ENCODE measurements at regions not wholly inside any gene's neighbourhood (a gene's known extent, or its start where the extent isn't known, plus 50 kb on each side); places are given as distances from the start of the nearest gene placed in this dataset.

DNA sequence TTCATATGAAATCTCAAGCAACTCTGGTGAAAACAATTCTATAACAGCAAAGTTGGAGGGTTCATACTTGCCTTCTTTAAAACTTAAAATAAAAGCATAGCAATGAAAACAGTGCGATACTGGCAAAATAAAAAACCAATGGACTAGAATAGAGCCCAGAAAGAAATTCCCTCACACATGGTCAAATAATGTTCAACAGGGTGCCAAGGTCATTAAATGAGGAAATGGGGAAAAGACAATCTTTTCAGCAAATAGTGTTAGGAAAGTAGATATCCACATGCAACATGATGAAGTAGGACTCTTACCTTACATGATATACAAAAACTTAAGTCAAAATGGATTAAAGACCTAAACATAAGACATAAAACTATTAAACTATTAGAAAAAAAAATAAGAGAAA, 970.2 kb upstream of the AGA start:
- DNase-seq (ENCODE audit: low spot score): no peak

- DNase-seq (ENCODE audit: low spot score): no peak
Measured at GRCh38 chr4:178414042-178414441, 971.8 kb upstream of the AGA start.

- no peak for DNase-seq (ENCODE audit: low spot score)
Measured at GRCh38 chr4:178414881-178415446, 972.7 kb upstream of the AGA start.

DNA sequence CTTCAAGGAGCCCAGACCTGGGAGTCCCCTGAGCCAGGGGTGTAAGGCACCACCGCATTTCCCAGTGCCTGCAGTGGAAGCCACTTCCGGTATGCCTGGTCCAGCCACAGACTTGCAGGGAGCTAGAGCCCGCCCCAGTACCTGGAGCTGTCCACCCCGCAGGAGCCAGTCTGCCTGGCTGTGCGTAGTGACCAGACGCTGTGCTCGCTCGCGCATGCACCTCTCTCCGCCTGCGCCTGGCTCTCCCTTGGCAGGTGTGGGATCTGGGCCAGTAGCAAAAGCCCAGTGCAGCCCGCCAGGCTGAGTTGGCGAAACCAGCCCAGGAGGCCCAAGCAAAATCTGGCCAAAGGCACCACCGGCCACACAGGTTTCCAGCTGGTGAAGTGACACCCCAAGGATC, 973.7 kb upstream of the AGA start:
- no peak for DNase-seq (ENCODE audit: low spot score)

GRCh38 chr4:178423366-178423765, 981.1 kb upstream of the AGA start:
- no peak for DNase-seq (ENCODE audit: low spot score)

GRCh38 chr4:178426871-178427270, 984.6 kb upstream of the AGA start:
- no peak for DNase-seq (ENCODE audit: low spot score)

- no peak for DNase-seq (ENCODE audit: low spot score)
Measured at GRCh38 chr4:178427663-178428062, 985.4 kb upstream of the AGA start.

DNA sequence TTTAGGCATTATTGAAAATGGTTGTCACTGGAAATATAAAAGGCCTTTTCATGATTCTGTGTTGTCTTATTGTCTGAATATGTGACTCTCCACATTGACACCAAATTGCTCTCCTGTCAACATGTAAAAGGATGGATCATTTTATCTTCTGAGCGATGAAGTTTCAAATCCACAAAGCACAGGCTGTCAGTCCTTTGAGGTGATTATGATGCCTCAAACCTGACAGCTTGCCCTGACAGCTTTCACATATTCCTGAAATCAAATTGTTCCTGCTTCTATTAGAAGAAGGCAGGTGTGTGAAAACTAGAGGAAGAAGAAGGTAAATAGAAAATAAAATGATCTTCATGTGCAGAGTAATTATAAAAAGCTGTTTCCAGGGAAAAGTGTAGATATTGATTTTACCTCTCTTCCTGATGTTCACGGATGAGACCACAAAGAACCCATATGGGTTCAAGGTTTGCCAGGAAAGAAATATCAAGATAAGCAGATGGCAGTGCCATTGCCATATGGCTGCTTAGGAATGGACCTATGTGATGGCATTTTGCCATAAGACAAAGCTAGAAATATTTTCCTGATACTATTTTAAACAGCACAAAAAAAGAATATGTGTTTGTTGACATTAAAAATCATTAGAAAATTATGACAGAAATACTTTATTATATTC, 1006.3 kb upstream of the AGA start:
- no peak for DNase-seq (ENCODE audit: low spot score)

DNA sequence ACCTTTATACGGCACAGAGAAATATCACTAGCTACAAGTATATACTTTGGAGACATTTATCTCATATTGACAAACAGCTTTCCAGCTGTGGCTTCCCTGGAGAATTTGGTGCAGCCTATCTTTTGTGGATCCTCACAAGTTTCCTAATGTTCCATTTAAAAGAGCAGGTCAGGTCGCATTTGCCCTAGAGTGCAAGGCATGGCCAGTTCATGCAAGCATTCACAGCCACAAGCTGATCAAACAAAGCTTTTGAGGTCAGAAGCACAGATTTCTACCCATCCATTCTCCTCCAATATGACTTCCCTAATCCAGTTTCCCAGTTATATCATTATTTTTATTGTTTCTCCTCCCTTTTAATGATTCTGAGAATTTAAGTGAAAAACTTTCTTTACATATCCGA, 1008.4 kb upstream of the AGA start:
- no peak for DNase-seq (ENCODE audit: low spot score)

DNA sequence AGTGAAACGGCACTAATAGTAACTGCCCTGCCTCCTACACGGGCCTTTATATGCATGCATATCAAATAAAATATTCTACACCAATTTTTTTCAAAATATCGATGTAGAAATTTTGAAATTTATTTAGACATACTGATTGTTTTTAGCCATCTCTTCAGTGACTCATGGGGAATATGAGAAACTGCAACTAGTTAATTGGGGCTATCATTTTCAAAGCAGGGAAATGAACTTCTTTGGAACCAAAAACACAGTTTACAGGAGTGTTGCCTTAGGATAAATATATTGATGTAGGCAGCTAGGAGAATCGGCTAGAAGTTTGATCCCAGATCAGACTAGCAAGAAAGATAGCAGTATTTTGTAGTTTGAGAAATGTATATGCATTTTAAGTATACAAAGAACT, 1010.8 kb upstream of the AGA start:
- no peak for DNase-seq (ENCODE audit: low spot score)

DNA sequence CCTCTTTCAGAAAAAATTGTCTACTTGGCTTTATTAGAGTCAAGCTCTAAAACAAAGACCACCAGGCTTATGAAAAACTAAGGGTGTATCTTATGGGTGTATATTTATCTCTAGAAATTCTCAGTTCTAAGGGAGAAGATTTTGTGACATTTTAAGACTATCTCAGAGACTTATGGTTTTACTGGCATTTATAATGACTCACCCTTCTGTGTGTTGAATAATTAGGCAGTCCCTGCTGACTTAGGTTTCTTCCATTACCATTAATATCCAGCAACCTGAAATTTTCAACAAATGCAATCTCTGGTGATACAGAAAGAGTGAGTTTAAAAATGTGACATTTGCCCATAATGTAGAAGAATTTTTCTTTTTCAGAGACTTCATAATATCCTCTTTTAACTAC, 1015.0 kb upstream of the AGA start:
- no peak for DNase-seq (ENCODE audit: low spot score)

- no peak for DNase-seq (ENCODE audit: low spot score)
Measured at GRCh38 chr4:178462710-178463109, 1020.5 kb upstream of the AGA start.

DNA sequence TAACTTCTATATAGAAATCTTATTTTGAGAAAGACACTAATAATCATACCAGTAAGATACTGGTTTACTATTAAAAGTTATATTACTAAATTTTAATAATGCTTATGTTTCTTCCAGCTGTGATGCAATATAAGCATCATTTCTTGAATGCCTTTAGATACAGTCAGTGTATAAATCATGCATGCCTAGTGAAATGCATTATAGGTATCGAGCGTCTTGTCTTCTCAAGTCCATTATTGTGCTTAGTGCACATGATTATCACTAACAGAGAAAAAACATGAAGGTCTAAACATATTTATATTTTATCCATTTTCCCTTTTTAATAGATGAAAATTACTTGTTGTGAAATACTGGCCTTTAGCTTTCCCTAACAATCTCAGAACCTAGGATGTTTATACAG, 1021.5 kb upstream of the AGA start:
- DNase-seq (ENCODE audit: low spot score): no peak

GRCh38 chr4:178470996-178471784, 1029.0 kb upstream of the AGA start:
- DNase-seq (ENCODE audit: low spot score): no peak

DNA sequence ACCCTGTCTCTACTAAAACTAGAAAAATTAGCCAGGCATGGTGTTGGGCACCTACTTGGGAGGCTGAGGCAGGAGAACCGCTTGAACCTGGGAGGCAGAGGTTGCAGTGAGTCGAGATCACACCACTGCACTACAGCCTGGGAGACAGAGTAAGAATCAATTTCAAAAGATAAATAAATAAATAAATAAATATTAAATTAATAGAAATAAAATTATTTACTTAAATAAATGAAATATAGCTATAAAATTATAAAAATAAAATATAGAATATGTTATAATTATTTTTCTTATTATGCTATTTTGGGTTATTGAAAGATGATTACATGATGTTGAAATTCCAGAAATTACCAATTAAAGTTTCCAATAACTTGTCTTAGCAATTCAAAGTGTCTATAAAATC, 1029.8 kb upstream of the AGA start:
- no peak for DNase-seq (ENCODE audit: low spot score)

DNA sequence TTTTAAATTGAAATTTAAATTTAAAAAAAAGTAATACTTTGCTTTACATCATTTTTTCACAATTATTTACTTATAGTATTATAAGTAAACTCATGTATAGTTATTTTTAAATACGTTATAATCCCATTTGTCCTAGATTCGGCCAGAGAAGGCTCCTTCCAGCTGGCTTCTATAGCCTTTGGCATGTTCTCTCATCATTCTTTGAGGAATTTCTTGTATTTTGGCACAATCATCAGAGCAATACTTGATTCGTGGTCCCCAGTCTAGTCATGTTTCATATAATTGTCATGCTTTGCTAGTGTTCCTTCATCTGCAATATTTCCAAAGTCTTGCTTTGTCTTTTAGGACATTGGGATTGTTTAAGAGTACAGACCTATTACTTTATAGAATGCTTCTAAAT, 1037.9 kb upstream of the AGA start:
- DNase-seq (ENCODE audit: low spot score): no peak

GRCh38 chr4:178480881-178481280, 1038.6 kb upstream of the AGA start:
- no peak for DNase-seq (ENCODE audit: low spot score)

DNA sequence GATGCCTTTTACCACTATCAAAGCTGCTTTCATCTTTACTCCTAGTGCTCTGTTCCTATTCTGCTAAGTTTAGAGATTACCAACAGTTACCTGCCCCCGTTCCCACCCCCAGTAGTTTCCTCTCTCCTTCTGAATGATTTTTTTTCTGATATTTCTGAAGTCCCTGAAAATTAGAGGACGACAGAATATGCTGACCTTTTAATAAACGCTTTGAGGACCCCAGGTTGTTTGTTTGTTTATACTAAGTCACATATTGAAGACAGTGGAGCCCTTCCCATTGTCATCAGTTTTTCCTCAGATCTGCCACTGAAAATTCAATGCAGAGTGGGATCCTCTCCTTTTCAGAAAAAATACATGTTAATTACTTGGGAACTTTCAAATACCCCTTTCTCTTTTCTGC, 1039.3 kb upstream of the AGA start:
- DNase-seq (ENCODE audit: low spot score): no peak

GRCh38 chr4:178523038-178523437, 1080.8 kb upstream of the AGA start:
- no peak for DNase-seq (ENCODE audit: low spot score)

- DNase-seq (ENCODE audit: low spot score): no peak
Measured at GRCh38 chr4:178535939-178536579, 1093.8 kb upstream of the AGA start.

DNA sequence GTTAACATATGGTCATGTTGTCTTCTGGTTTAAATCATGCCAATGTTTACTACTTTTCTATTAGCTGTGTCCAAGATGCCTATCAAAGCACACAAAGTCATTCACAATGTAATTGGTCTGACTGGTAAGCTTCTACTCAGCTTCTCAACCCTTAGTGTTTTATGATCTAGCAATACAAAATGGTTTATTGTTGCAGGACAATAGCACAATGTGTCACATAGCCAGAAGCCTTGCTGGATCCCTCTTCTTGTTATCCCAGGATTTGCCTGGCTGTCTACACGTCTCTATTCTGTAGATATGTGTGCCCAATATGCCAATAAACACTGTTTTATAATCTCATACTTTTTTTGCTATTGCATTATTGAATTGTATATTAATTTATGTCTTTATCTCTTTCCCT, 1111.0 kb upstream of the AGA start:
- DNase-seq (ENCODE audit: low spot score): no peak

GRCh38 chr4:178554352-178554751, 1112.1 kb upstream of the AGA start:
- no peak for DNase-seq (ENCODE audit: low spot score)

GRCh38 chr4:178556796-178557195, 1114.6 kb upstream of the AGA start:
- DNase-seq (ENCODE audit: low spot score): no peak

Measured in kidney tubule cell (primary cell).